Activated T-cell treated with anti-CD3 and anti-CD28 coated beads, Interleukin-2, amount 50 U/mL, for 24 hours (primary cell): ENCODE measurements at regions not wholly inside any gene's neighbourhood (a gene's known extent, or its start where the extent isn't known, plus 50 kb on each side); places are given as distances from the start of the nearest gene placed in this dataset.

Experiments
- DNase-seq: peaks from one replicate; pipeline ENCODE4 v3.0.0-alpha.2; 2020
- H3K27ac Mint-ChIP-seq: 2 replicates; pipeline ENCODE4 v1.8.0; 2020; ENCODE audit warnings: mild to moderate bottlenecking, mixed read lengths
- H3K27me3 Mint-ChIP-seq: 2 replicates; pipeline ENCODE4 v1.8.0; 2020; ENCODE audit warnings: mixed read lengths
- H3K36me3 Mint-ChIP-seq: 2 replicates; pipeline ENCODE4 v1.8.0; 2020; ENCODE audit warnings: low read depth, mixed read lengths
- H3K4me1 Mint-ChIP-seq: 2 replicates; pipeline ENCODE4 v1.8.0; 2020; ENCODE audit warnings: low read depth, mixed read lengths
- H3K4me3 Mint-ChIP-seq: 2 replicates; pipeline ENCODE4 v1.8.0; 2020; ENCODE audit warnings: mild to moderate bottlenecking, moderate library complexity, mixed read lengths
- H3K9me3 Mint-ChIP-seq: 2 replicates; pipeline ENCODE4 v1.8.0; 2020; ENCODE audit warnings: mixed read lengths

DNA sequence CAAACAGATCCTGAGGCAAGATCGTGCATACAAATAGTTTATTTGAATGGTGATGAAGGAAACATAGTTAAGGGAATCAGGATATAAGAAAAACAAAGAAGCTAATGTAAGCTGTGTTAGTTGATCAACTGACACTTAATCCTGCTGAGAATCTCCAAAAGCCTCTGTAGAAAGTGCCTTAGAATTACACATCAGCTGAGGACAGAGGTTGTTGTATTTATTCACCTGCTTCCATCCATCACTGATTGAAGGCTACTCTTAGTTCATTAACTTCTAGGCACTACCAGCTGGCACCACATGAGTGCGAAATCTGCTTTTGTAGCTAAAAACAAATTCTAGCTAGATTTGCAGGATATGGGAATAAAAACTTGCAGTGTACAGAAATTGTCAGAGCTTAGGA, 1082.0 kb upstream of the CNTN5 start:
- Mint-ChIP-seq H3K36me3 (no peaks in the 10 kb centered on the region), H3K27me3 (no peaks in the 10 kb centered on the region), H3K9me3 (peaks cover 6% of the 10 kb centered on the region), H3K4me3 (no peak overlapping the region), H3K27ac (no peak overlapping the region), H3K4me1 (no peaks in the 10 kb centered on the region)
- no peak for DNase-seq

DNA sequence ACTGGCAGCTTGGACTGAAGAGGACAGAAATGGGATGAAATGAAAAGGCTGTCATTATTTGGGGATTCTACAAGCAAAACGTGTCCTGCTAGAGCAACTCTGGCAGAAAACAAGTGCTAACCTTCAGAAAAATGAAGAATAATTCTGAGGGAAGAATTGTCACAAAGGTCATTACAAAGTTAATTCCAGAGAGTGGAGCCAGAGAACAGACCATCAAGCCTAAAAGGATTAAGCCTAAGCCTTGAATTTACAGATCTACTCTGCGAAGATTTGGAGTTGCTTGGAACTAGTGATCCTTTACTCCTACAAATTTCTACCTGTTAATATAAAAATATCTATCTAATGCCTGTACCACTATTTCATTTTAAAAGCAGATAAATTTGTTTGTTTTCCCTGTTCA, 1077.3 kb upstream of the CNTN5 start:
- Mint-ChIP-seq H3K27me3 (no peaks in the 10 kb centered on the region), H3K4me1 (no peaks in the 10 kb centered on the region), H3K9me3 (peaks cover 8% of the 10 kb centered on the region), H3K36me3 (no peaks in the 10 kb centered on the region), H3K4me3 (no peak overlapping the region), H3K27ac (no peak overlapping the region)
- no peak for DNase-seq

DNA sequence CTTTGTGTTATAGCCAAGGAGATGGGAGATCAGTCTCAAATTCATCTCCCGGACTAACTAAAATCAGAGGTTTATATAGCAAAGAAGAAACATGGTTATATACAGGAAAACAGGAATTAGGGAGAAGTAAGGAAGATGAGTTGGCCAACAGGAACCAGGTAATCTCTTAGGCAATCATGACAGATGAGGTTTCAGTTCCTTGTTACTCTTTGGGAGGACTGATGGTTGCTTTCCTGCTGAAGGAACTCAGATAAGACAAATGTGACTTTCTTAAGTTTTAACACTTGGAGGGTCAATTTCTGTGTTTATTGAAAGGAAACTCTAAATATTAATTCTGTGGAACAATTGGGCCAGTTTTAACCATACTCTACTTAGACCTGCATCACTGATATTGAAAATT, 1072.0 kb upstream of the CNTN5 start:
- no peak for DNase-seq
- Mint-ChIP-seq H3K4me3 (no peak overlapping the region), H3K27ac (no peak overlapping the region), H3K36me3 (no peaks in the 10 kb centered on the region), H3K4me1 (no peaks in the 10 kb centered on the region), H3K9me3 (peaks cover 13% of the 10 kb centered on the region), H3K27me3 (no peaks in the 10 kb centered on the region)

DNA sequence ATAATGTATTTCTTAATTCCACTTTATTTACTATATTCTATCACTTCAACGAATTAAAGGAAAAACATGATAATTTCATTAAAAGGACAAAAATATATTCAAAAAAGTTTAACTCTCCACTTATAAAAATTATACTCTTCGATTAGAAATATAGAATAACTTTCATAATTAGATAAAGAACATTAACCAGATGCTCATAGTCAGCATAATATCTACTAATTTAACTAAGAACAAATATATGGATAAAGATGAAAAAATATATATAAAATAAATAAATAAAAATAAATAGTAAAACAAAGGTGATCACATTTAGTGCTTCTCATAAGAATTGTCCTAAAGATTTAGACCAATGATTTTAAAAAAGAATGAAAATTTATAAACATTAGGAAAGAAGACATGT, 1065.2 kb upstream of the CNTN5 start:
- no peak overlapping the region for H3K27ac Mint-ChIP-seq
- no peak overlapping the region for H3K4me3 Mint-ChIP-seq
- DNase-seq = no peak
- H3K27me3 Mint-ChIP-seq = no peaks in the 10 kb centered on the region
- peaks cover 7% of the 10 kb centered on the region for H3K9me3 Mint-ChIP-seq
- no peaks in the 10 kb centered on the region for H3K4me1 Mint-ChIP-seq
- no peaks in the 10 kb centered on the region for H3K36me3 Mint-ChIP-seq

DNA sequence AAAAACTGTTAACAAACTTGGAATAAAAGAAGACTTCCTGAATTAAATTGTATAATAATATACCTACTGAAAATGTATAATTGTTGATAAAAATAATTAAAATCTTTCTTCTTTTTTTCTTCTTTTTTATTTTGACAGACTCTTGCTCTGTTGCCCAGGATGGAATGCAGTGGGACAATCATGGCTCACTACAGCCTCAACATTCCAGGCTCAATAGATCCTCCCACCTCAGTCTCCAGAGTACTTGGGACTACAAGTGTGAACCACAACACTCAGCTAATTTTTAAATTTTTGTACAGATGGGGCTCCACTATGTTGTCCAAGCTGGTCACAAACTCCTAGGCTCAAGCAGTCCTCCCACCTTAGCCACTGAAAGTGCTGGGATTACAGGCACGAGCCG, 1063.8 kb upstream of the CNTN5 start:
- Mint-ChIP-seq H3K27ac (no peak overlapping the region), H3K36me3 (no peaks in the 10 kb centered on the region), H3K9me3 (peaks cover 7% of the 10 kb centered on the region), H3K4me1 (no peaks in the 10 kb centered on the region), H3K4me3 (no peak overlapping the region), H3K27me3 (no peaks in the 10 kb centered on the region)
- DNase-seq = no peak

DNA sequence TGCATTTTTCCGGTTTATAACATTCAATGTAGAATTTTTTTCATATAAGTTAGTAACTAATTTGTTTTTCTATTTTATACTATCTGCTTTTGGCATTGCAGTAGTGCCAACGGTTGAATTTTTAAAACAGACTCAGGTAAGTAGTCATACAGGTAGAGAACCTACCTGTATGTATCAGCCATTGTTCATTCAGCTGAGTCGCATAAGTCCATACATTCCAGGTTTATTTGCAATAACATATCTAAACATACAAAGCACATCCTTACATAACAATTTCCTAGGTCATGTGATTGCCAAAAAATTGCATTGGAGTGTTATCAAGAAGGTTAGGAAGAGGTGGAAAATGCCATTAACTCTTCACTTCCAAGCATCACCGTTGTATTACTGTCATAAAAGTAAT, 1059.3 kb upstream of the CNTN5 start:
- H3K4me1 Mint-ChIP-seq = no peaks in the 10 kb centered on the region
- peaks cover 16% of the 10 kb centered on the region for H3K9me3 Mint-ChIP-seq
- no peak overlapping the region for H3K4me3 Mint-ChIP-seq
- H3K27ac Mint-ChIP-seq = no peak overlapping the region
- no peaks in the 10 kb centered on the region for H3K36me3 Mint-ChIP-seq
- DNase-seq = no peak
- no peaks in the 10 kb centered on the region for H3K27me3 Mint-ChIP-seq

DNA sequence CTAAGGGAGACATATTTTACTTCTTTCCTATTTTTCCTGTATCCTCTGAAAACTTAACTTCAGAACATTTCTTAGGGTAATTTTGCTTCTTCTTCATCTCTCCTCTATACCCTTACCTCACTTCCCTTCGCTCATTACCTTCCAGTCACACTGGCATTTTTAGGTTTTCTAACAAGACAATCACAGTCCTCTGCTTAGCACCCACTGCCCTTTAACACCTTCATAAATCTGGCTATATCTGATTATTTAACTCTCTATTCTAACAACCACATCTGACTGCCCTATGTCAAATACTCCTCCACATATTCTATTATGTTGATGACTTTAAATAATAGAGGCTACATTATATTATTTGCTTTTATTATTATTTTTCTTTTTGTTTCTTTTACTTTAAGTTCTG, 1058.0 kb upstream of the CNTN5 start:
- no peak for DNase-seq
- Mint-ChIP-seq H3K27ac (no peak overlapping the region), H3K36me3 (no peaks in the 10 kb centered on the region), H3K9me3 (peaks cover 22% of the 10 kb centered on the region), H3K27me3 (no peaks in the 10 kb centered on the region), H3K4me1 (no peaks in the 10 kb centered on the region), H3K4me3 (no peak overlapping the region)

DNA sequence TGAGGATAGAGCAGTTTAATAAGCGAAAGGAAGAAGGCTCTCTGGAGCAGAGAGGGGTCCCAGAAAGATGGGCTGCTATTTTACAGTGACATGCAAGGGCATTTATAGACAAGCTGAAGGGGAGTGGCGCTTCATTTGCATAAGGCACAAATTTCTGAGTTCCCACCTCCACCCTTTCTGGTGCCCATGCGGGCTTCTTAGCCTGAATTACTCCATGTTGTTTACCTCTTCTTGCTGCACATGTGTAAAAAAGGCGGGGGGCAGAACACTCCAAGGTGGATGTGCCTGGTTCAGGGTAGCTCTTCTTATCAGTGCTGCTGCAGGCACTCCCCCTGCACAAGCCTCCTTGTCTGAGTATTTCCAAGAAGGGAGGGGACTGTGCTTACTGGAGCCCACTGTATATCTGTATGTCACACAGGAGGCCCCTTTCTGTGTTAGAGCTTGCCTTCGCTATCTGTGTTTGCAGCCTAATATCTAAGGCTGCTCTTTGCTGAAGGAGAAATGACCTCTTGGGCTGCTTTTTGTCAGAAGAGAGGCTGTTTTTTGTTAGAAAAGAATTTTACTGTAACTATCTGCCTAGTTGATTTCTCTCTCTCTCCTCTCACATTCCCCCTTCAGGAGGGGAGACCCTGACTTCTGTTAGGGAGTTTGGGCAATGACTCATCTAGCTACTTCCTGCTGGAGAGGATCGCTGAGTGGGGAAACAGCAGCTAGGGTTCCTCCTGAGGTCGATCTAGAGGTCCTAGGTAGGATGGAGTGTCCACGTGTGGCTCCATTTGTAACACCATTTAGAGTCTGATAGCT, 1057.0 kb upstream of the CNTN5 start:
- Mint-ChIP-seq H3K27ac (no peak overlapping the region), H3K4me3 (no peak overlapping the region), H3K9me3 (peaks cover 22% of the 10 kb centered on the region), H3K36me3 (no peaks in the 10 kb centered on the region), H3K4me1 (no peaks in the 10 kb centered on the region), H3K27me3 (no peaks in the 10 kb centered on the region)
- no peak for DNase-seq

DNA sequence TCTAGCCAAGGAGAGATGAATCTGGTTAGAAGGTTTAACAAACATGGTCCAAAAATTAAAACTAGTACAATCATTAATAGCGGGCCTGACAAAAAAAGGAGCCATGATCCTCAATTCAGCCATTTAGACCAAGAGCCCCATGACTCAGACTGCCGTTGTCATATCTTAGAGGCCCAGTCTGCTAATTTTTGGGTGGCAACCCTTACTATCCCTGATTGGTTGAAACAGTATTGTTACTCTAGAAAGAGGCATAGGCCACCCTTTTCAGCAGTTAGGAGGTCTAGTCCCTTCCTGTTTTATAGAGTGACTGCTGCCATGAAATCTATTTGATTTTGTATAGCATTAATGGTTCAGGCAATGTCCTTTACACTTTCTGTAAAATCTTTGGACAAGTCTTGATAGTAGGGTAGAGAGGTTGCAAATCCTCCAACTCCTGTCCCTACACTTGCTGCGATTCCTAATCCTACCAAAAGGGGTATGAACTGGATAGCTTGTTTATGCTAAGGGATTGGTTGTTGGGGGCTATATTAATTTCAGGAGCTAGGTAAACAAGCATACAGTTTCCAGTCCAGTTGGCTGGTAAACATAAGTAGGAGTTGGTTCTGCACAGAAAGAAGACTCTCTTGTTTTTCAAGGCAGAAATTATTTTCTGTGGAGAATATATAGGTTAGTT, 1056.3 kb upstream of the CNTN5 start:
- no peak overlapping the region for H3K27ac Mint-ChIP-seq
- no peak overlapping the region for H3K4me3 Mint-ChIP-seq
- H3K27me3 Mint-ChIP-seq = no peaks in the 10 kb centered on the region
- H3K36me3 Mint-ChIP-seq = no peaks in the 10 kb centered on the region
- DNase-seq = no peak
- H3K4me1 Mint-ChIP-seq = no peaks in the 10 kb centered on the region
- H3K9me3 Mint-ChIP-seq = peaks cover 22% of the 10 kb centered on the region

DNA sequence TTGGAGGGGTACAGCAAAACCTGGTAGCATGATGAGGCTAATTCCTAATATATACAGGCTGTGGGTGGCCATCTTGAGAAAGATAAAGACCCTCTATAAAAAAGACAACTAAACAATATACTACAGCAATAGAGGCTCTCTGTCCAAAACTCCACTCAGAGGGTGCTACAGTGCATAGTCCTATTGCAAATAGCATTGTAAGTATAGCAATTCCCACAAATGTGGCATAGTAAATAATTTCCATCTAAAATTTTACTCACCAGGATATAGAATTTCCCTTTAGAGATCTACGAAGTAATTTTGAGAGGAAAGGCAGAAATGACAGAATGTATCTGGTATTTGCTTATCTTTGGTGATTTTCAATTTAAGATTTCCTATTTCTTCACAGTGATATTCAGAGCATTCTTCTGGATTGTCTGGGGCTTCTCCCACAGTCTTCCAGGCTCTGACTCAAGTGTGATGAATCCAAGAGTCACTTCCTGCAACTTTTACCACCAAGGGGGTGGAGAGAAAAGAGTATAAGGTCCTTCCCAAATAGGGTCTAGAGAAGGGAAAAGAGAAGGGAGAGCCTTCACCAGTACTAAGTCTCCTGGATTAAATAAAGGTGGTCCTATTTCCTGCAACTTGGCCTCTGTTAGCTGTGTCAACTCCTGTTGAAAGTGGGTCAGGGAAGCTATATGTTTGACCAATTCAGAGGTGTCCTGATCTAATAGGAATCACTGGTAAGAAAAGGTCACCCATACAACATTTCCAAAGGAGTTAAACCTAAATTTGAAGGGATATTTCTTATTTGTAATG, 1054.7 kb upstream of the CNTN5 start:
- Mint-ChIP-seq H3K36me3 (no peaks in the 10 kb centered on the region), H3K4me1 (no peaks in the 10 kb centered on the region), H3K27ac (no peak overlapping the region), H3K27me3 (no peaks in the 10 kb centered on the region), H3K9me3 (peaks cover 18% of the 10 kb centered on the region), H3K4me3 (no peak overlapping the region)
- no peak for DNase-seq

DNA sequence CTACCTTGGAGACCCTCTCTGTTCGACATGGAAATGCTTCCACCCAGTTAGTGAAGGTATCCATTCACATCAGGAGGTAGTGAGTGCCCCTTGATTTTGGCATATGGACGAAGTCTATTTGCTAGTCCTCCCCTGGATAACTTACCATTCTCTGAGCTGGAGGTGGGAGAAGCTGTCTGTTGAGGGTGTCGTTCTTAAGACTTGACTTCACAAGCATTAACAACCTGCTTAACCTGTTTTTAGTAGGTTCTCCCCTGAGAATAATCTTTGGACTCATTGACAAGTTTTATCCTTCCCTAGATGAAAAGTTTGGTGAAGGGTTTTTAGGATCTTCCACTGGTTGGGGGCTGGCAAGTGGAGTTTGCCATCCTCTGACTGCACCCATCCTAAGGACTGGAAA, 1053.8 kb upstream of the CNTN5 start:
- no peaks in the 10 kb centered on the region for H3K4me1 Mint-ChIP-seq
- no peak overlapping the region for H3K4me3 Mint-ChIP-seq
- no peaks in the 10 kb centered on the region for H3K36me3 Mint-ChIP-seq
- peaks cover 18% of the 10 kb centered on the region for H3K9me3 Mint-ChIP-seq
- DNase-seq = no peak
- H3K27me3 Mint-ChIP-seq = no peaks in the 10 kb centered on the region
- H3K27ac Mint-ChIP-seq = no peak overlapping the region

DNA sequence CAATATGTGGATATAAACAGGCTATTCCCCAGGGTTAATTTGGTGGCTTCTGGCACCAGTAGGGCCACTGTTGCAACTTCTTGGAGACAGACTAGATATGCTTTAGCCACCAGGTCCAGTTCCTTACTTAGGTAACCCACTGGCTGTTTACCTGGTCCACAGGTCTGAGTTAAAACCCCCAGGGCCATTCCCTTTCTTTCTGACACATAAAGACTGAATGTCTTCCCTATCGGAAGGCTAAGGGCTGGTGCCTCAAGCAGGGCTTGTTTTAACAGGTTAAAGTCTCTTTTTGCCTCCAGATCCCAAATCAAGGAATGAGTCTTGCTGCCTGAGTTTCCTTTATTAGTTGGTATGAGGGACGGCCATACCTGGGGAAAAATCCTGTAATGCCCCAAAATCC, 1052.7 kb upstream of the CNTN5 start:
- Mint-ChIP-seq H3K4me3 (no peak overlapping the region), H3K4me1 (no peaks in the 10 kb centered on the region), H3K27ac (no peak overlapping the region), H3K27me3 (no peaks in the 10 kb centered on the region), H3K36me3 (no peaks in the 10 kb centered on the region), H3K9me3 (peaks cover 17% of the 10 kb centered on the region)
- no peak for DNase-seq

DNA sequence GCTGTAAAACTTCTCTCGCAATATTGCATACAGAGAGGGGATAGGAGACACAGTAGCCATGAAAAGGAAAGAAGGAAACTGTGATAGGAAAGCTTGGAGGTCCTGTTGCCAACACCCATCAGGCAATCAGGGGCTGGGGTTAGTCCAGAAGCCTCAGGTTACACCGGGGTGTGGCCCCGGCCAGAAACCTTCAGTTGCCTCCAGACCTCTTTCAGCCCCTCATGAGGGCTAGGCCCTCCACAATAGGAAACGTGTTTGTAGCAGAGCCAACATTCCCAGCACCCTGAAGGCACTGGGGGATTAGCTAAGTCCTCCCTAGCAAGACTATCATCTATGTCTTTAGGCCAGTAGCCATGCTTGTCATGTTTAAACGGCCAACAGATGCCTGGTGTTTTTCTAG, 1048.0 kb upstream of the CNTN5 start:
- H3K4me1 Mint-ChIP-seq = no peaks in the 10 kb centered on the region
- no peak overlapping the region for H3K4me3 Mint-ChIP-seq
- H3K27me3 Mint-ChIP-seq = no peaks in the 10 kb centered on the region
- no peak for DNase-seq
- no peak overlapping the region for H3K27ac Mint-ChIP-seq
- H3K9me3 Mint-ChIP-seq = peaks cover 3% of the 10 kb centered on the region
- no peaks in the 10 kb centered on the region for H3K36me3 Mint-ChIP-seq

DNA sequence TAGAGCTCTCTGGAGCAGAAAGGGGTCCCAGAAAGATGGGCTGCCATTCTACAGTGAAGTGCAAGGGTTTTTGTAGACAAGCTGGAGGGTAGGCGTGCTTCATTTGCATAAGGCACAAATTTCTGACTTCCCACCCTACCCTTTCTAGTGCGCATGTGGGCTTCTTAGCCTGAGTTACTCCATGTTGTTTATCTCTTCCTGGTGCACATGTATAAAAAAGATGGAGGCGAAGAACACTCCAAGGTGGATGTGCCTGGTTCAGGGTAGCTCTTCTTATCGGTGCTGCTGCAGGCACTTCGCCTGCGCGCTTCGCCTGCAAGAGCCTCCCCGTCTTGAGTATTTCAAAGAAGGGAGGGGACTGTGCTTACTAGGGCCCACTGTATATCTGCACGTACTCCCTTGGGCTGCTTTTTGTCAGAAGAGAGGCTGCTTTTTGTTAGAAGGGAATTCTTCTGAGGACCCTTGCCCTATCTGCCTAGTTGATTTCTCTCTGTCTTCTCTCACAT, 1047.3 kb upstream of the CNTN5 start:
- peaks cover 3% of the 10 kb centered on the region for H3K9me3 Mint-ChIP-seq
- H3K36me3 Mint-ChIP-seq = no peaks in the 10 kb centered on the region
- H3K27me3 Mint-ChIP-seq = no peaks in the 10 kb centered on the region
- H3K4me3 Mint-ChIP-seq = no peak overlapping the region
- H3K27ac Mint-ChIP-seq = no peak overlapping the region
- no peak for DNase-seq
- no peaks in the 10 kb centered on the region for H3K4me1 Mint-ChIP-seq
